DOHH2 (cell line): ENCODE measurements at regions not wholly inside any gene's neighbourhood (a gene's known extent, or its start where the extent isn't known, plus 50 kb on each side); places are given as distances from the start of the nearest gene placed in this dataset.

Source experiments
- EZH2phosphoT487 ChIP-seq: fragments of 200-600 bp; sonication (generic); IDR thresholded peaks from 2 replicates; pipeline ENCODE4 v1.6.1; 2017; ENCODE audit warnings: borderline replicate concordance, mild to moderate bottlenecking, antibody characterized with exemption, low read length, moderate library complexity, mixed read lengths
- TF ChIP-seq, protein P1 (sequence below): fragments of 200-600 bp; sonication (generic); IDR thresholded peaks from one replicate; pipeline ENCODE4 v1.5.1; 2014; ENCODE audit warnings: antibody characterized with exemption, mild to moderate bottlenecking, low read depth, low read length; ENCODE audit not compliant: poor library complexity, severe bottlenecking

DNA sequence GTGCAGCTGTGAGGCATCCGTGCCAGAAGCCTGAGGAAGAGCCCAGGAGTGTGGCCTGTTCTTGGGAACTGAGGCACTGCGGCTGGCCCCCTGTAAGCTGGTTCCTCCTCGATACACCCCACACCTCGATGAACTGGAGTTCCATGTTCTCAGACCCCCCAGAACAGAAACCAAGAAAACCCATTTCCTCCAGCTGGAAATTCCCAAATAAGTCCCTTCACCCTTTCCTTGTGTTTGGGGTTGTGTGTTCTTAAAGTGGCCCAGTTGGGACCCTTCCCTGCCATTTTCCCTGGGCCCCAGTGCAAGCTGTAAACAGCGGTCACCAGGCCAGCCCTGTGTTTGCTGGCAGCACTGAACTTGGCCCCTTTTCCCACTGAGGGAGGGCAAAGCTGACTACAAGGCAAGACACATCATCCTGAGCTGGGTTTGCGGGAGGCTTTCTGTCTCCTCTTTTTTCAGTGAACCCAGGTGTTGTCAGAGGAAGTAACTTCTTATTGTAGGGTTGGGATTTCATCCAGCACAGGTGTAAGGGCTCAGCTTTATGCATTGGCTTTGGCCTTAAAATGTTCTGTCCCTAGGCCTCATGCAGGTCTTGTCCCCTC, 60.1 kb upstream of the MPEG1 start:
- TF ChIP-seq, protein P1, sequence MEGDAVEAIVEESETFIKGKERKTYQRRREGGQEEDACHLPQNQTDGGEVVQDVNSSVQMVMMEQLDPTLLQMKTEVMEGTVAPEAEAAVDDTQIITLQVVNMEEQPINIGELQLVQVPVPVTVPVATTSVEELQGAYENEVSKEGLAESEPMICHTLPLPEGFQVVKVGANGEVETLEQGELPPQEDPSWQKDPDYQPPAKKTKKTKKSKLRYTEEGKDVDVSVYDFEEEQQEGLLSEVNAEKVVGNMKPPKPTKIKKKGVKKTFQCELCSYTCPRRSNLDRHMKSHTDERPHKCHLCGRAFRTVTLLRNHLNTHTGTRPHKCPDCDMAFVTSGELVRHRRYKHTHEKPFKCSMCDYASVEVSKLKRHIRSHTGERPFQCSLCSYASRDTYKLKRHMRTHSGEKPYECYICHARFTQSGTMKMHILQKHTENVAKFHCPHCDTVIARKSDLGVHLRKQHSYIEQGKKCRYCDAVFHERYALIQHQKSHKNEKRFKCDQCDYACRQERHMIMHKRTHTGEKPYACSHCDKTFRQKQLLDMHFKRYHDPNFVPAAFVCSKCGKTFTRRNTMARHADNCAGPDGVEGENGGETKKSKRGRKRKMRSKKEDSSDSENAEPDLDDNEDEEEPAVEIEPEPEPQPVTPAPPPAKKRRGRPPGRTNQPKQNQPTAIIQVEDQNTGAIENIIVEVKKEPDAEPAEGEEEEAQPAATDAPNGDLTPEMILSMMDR: no peak
- TF ChIP-seq EZH2phosphoT487: no peak
